ENCODE measurements at regions not wholly inside any gene's neighbourhood (a gene's known extent, or its start where the extent isn't known, plus 50 kb on each side); places are given as distances from the start of the nearest gene placed in this dataset.

GRCh38 chr12:46438719-46439319 is 66.2 kb upstream of the SLC38A2 start:
- TF ChIP-seq SIRT6 (IDR thresholded peaks at IDR 0.05; ENCODE audit: low read length) (no peak), CTCF (IDR thresholded peaks at IDR 0.05; ENCODE audit: control extremely low read depth in 1 of 3, insufficient read depth in 1 of 3, low read depth in 1 of 3, low read length in 3 of 3) (no peak), JUN (IDR thresholded peaks at IDR 0.05; ENCODE audit: low read depth, low read length) (no peak)
